Superior temporal gyrus (tissue), 1 donor: ENCODE measurements at regions not wholly inside any gene's neighbourhood (a gene's known extent, or its start where the extent isn't known, plus 50 kb on each side); places are given as distances from the start of the nearest gene placed in this dataset.

Experiments
- DNase-seq: peaks from one replicate; pipeline ENCODE4 v3.0.0-alpha.2; 2016; ENCODE audit errors: extremely low spot score

- DNase-seq: no peak
These were observed 57.4 kb upstream of the MYCN start for GRCh38 chr2:15882761-15883497.

GRCh38 chr2:15883684-15884083 is 56.7 kb upstream of the MYCN start:
- DNase-seq: no peak

GRCh38 chr2:15884790-15885189 is 55.6 kb upstream of the MYCN start:
- DNase-seq: no peak

- no peak for DNase-seq
These were observed 54.1 kb upstream of the MYCN start for GRCh38 chr2:15886231-15886630.

GRCh38 chr2:15889442-15890123 is 50.8 kb upstream of the MYCN start:
- DNase-seq: no peak

GRCh38 chr2:15890124-15890754 is 50.1 kb upstream of the MYCN start:
- DNase-seq: no peak
